Tibial nerve (tissue), 3 donors: ENCODE measurements at regions not wholly inside any gene's neighbourhood (a gene's known extent, or its start where the extent isn't known, plus 50 kb on each side); places are given as distances from the start of the nearest gene placed in this dataset.

Experiments used
- CTCF ChIP-seq, 5 experiments: fragments of 200-600 bp in 3 of 5; fragments of 450-650 bp in 2 of 5; sonication (generic) in 3 of 5; IDR thresholded peaks; one replicate each; pipeline ENCODE4 v1.5.1; 2016 to 2019; ENCODE audit warnings: antibody characterized with exemption in 5 of 5, mild to moderate bottlenecking in 3 of 5, moderate library complexity in 2 of 5
- POLR2A ChIP-seq, 2 donors: fragments of 450-650 bp; IDR thresholded peaks; one replicate each; pipeline ENCODE4 v1.6.1; 2017; ENCODE audit warnings: antibody characterized with exemption in 2 of 2, mild to moderate bottlenecking in 2 of 2, moderate library complexity in 2 of 2

- TF ChIP-seq CTCF (IDR thresholded peaks at IDR 0.05), result no peak
- no peak for TF ChIP-seq POLR2A (IDR thresholded peaks at IDR 0.05)
Measured at GRCh38 chr1:78229344-78229743, 183.6 kb downstream of the GIPC2 start.
